ENCODE measurements at regions not wholly inside any gene's neighbourhood (a gene's known extent, or its start where the extent isn't known, plus 50 kb on each side); places are given as distances from the start of the nearest gene placed in this dataset.

- no peaks in the 10 kb centered on the region for H3K9me1 ChIP-seq (replicated peaks; ENCODE audit: control insufficient read depth, extremely low read depth, insufficient read depth, low read length)
- no peak for TF ChIP-seq POLR2A (IDR thresholded peaks at IDR 0.05; ENCODE audit: low read depth, low read length)
- TF ChIP-seq FOS (IDR thresholded peaks at IDR 0.05; ENCODE audit: borderline replicate concordance, insufficient read depth, low read length): no peak
- no peak for TF ChIP-seq CTCF (IDR thresholded peaks at IDR 0.05; ENCODE audit: extremely low read depth in 1 of 2, insufficient read depth in 1 of 2, low read depth in 1 of 2, low read length in 2 of 2)
- TF ChIP-seq MAX (IDR thresholded peaks at IDR 0.05; ENCODE audit: insufficient read depth, insufficient read length): no peak
- TF ChIP-seq GATA2 (IDR thresholded peaks at IDR 0.05; ENCODE audit: insufficient read depth, insufficient read length, low read depth, low read length): no peak
- no peak for TF ChIP-seq JUN (IDR thresholded peaks at IDR 0.05; ENCODE audit: borderline replicate concordance, insufficient read depth, insufficient read length, low read depth)
- no peak for TF ChIP-seq POLR2AphosphoS5 (IDR thresholded peaks at IDR 0.05; ENCODE audit: insufficient read depth, low read depth, low read length)
- no peak for TF ChIP-seq MYC (IDR thresholded peaks at IDR 0.05; ENCODE audit: low read depth, low read length)
- no peak for TF ChIP-seq EZH2 (IDR thresholded peaks at IDR 0.05; ENCODE audit: borderline replicate concordance, low read depth, low read length, severe bottlenecking)
- H3K4me1 ChIP-seq (ENCODE audit: control insufficient read depth, extremely low read depth, insufficient read depth, low read length): peaks cover 5% of the 10 kb centered on the region
- no peaks in the 10 kb centered on the region for H3K36me3 ChIP-seq (ENCODE audit: control insufficient read depth in 2 of 2, extremely low read depth in 1 of 2, insufficient read depth in 2 of 2, low read length in 2 of 2)
- BruUV-seq (replicated peaks): no TSS peak
- no peak overlapping the region for H2AFZ ChIP-seq (ENCODE audit: low read depth, low read length)
- no peaks in the 10 kb centered on the region for H3K9me3 ChIP-seq (replicated peaks; ENCODE audit: control insufficient read depth, insufficient read depth, low read length)
- H3K79me2 ChIP-seq (ENCODE audit: control insufficient read depth, insufficient read depth, low read length): no peaks in the 10 kb centered on the region
- dilution Hi-C loops (cut with MboI; ENCODE audit: extremely low pct_ligation_motif_present, low sequenced_read_pairs): no loop called here
- H3K27me3 ChIP-seq (ENCODE audit: control insufficient read depth in 2 of 2, insufficient read depth in 2 of 2, low read length in 2 of 2): no peaks in the 10 kb centered on the region
- FAIRE-seq (peak; percentile 81), DNase-seq (ENCODE audit: low read depth, low spot score) (peak; percentile 61)
- no peak overlapping the region for H3K4me2 ChIP-seq (ENCODE audit: insufficient read depth, low read length)
- no peak overlapping the region for H3K9ac ChIP-seq (replicated peaks; ENCODE audit: extremely low read depth, insufficient read depth, low read length)
- POLR2A ChIA-PET: no interaction called here
- CTCF ChIA-PET: no interaction called here
- H4K20me1 ChIP-seq (replicated peaks; ENCODE audit: control insufficient read depth, extremely low read depth, insufficient read depth, low read length): no peaks in the 10 kb centered on the region
- no peak overlapping the region for H3K4me3 ChIP-seq (replicated peaks in 1 of 3; ENCODE audit: insufficient read depth in 1 of 3, low read depth in 1 of 3, low read length in 3 of 3)
- intact Hi-C loops (cut with micrococcal nuclease): no loop called here
- no peak overlapping the region for H3K27ac ChIP-seq (ENCODE audit: insufficient read depth, low read depth, low read length)
Observed at GRCh38 chr5:111892949-111893348, 136.0 kb upstream of the NREP start.
